Memory B cell (primary cell): ENCODE measurements at regions not wholly inside any gene's neighbourhood (a gene's known extent, or its start where the extent isn't known, plus 50 kb on each side); places are given as distances from the start of the nearest gene placed in this dataset.

Experiments
- ATAC-seq: fragments of 150-1000 bp; cut with Tn5 transposase; 2 replicates; pipeline ENCODE4 v1.10.0; 2021; ENCODE audit warnings: low read depth, mild to moderate bottlenecking, moderate library complexity
- DNase-seq, 2 donors: peaks; one replicate each; pipeline ENCODE4 v3.0.0; 2022; ENCODE audit warnings: low spot score in 2 of 2
- H3K27ac Mint-ChIP-seq: one replicate; pipeline ENCODE4 v1.8.0; 2022; ENCODE audit warnings: mild to moderate bottlenecking, moderate library complexity, mixed read lengths
- H3K27me3 Mint-ChIP-seq: one replicate; pipeline ENCODE4 v1.8.0; 2022; ENCODE audit warnings: mixed read lengths
- H3K36me3 Mint-ChIP-seq: one replicate; pipeline ENCODE4 v1.8.0; 2022; ENCODE audit warnings: mild to moderate bottlenecking, mixed read lengths
- H3K4me1 Mint-ChIP-seq: one replicate; pipeline ENCODE4 v1.8.0; 2022; ENCODE audit warnings: mixed read lengths
- H3K4me3 Mint-ChIP-seq: one replicate; pipeline ENCODE4 v1.8.0; 2022; ENCODE audit warnings: mild to moderate bottlenecking, moderate library complexity, mixed read lengths
- H3K9me3 Mint-ChIP-seq: one replicate; pipeline ENCODE4 v1.8.0; 2022; ENCODE audit warnings: mixed read lengths

DNA sequence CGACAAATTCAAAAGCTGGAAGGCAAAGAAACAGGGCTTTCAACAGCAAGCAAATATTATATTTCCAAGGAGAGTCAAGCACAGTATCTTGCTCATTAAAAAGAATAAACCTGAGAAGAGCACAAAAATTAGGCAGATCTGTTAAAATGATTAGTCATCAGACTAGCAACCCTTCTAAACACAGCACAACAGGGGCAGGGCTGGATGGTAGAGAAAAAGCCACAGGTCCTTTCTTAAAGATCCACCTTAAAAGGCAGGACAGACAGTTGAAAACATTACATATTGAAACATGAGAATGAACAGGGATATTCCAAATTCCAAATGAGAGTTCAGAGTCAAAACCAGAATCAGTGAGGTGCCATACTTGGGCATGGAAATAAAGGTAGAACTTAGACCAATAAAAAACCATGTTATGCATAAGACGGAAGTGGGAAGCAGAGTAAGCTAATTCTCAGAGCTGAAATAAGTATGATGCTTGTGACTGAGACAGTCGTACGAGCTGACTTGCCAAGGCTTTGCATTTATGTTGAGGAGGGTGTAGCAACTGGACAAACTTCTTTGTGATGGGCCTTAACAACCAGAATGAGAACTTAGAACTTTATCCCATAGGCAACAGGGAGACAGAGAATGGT is 126.9 kb upstream of the FAM9B start:
- no peaks in the 10 kb centered on the region for H3K36me3 Mint-ChIP-seq
- DNase-seq (no peak), ATAC-seq (no peak)
- peaks cover 8% of the 10 kb centered on the region for H3K4me1 Mint-ChIP-seq
- H3K27ac Mint-ChIP-seq, result no peak overlapping the region
- peaks cover 18% of the 10 kb centered on the region for H3K27me3 Mint-ChIP-seq
- no peaks in the 10 kb centered on the region for H3K9me3 Mint-ChIP-seq
- H3K4me3 Mint-ChIP-seq, result no peak overlapping the region

DNA sequence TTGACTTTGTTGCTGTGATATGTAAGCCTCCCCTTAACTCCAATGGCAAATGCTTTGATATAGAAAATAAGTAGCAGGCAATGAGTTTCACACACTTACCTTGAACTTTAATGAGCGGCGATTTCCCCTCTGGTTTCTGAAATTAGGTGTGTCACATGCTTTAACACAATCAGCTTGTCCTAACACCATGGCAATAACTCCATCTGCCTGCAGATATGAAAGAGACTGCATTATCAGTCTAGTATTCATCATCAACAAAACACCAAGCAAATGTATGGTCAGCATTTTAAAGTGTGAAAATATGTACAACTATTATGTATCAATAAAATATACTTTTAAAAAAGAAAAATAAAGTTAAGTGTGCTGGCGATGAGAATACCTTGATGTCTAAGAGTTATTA is 128.8 kb upstream of the FAM9B start:
- Mint-ChIP-seq H3K27ac (no peak overlapping the region), H3K4me3 (no peak overlapping the region), H3K36me3 (no peaks in the 10 kb centered on the region), H3K4me1 (peaks cover 12% of the 10 kb centered on the region), H3K9me3 (no peaks in the 10 kb centered on the region), H3K27me3 (peaks cover 16% of the 10 kb centered on the region)
- no peak for ATAC-seq
- no peak for DNase-seq

DNA sequence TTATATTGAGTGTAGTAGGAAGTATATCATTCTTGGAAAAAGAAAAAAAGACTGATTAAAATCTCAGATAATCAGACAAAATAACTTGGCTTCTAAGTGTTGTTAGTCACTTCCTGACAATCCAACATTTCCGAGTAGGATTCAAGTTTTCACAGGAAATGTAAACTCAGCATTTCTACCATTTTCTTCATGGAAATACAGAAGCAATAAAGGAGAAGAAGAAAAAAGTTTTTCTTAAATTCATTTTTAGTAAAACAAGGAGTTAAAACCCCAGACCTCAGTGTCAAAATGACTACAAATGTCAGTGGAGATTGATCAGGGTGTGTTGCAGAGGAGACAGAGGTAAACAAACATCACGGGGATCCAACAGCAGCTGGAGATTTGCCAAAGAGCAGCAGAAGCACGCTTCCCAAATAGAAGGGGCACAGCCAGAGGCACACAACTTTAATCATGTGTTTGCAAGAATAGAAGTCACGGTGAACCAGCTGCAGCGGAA is 129.3 kb upstream of the FAM9B start:
- Mint-ChIP-seq H3K4me3 (no peak overlapping the region), H3K27me3 (peaks cover 15% of the 10 kb centered on the region), H3K27ac (no peak overlapping the region), H3K9me3 (no peaks in the 10 kb centered on the region), H3K4me1 (peaks cover 12% of the 10 kb centered on the region), H3K36me3 (no peaks in the 10 kb centered on the region)
- DNase-seq (no peak), ATAC-seq (no peak)

DNA sequence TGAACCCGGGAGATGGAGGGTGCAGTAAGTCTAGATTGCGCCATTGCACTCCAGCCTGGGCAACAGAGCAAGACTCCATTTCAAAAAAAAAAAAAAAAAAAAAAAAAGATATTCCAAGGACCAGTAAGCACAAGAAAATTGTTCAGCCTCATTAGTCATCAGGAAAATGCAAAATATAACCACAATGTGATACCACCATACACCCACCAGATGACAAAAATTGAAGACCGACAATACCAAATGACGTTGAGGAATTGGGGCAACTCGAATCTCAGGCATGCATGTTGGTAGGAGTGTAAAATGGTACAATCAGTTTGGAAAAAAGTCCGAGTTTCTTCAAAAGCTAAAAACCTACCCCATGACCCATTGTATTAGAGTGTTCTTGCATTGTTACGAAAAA is 130.2 kb upstream of the FAM9B start:
- Mint-ChIP-seq H3K4me3 (no peak overlapping the region), H3K27ac (no peak overlapping the region), H3K9me3 (no peaks in the 10 kb centered on the region), H3K4me1 (peaks cover 12% of the 10 kb centered on the region), H3K27me3 (peaks cover 13% of the 10 kb centered on the region), H3K36me3 (no peaks in the 10 kb centered on the region)
- ATAC-seq (no peak), DNase-seq (no peak)

DNA sequence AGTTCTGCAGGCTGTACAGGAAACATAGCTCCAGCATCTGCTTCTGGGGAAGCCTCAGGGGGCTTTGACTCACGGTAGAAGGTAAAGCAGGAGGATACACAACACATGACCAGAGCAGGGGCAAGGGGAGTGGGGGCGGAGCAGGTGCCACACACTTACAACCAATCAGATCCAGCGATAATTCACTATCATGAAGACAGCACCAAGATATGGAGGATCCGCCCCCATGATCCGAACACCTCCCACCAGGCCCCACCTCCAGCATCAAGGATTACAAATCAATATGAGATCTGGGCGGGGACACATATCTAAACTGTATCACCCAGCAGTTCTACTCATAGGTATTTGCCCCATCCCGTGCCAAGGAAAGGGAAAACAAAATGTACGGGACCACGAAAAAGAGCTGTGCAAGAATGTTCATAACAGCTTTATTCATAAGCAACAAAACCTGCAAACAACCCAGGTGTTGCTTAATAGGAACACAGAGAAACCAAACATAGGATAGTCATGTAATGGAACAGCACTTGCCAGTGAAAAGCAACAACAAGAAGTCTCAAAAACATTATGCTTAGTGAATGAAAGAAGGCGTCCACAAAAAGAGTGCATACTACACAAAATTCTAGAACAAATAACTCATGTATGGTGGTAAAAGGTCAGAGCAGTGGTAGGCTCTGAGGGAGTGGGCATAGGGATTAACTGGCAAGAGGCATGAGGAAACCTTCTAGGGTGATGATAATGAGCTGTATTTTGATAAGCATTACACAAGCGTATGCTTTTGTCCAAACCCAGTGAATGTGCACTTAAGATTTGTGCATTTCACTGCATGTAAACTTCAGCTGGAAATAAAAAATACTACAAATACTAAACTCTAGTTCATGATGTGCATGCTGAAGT is 130.9 kb upstream of the FAM9B start:
- Mint-ChIP-seq H3K9me3 (no peaks in the 10 kb centered on the region), H3K36me3 (no peaks in the 10 kb centered on the region), H3K27ac (no peak overlapping the region), H3K4me3 (no peak overlapping the region), H3K4me1 (peaks cover 12% of the 10 kb centered on the region), H3K27me3 (peaks cover 12% of the 10 kb centered on the region)
- no peak for ATAC-seq
- no peak for DNase-seq

DNA sequence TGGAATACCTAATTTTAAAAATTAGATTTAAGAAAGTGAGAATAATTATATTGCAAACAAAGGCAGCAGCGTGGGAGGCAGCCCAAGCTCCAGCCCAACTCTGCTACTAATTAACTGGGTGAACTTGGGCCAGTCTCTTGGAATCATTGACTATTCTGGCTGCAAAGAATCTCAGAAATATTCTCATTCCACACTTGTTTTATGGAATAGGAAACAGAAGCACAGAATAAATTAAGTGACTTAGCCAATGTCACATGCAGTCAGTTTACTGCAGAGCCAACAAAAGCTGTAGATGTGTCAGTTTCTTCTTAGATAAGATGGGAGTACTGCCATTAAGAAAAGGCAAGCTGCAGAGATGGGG is 132.6 kb upstream of the FAM9B start:
- H3K4me1 Mint-ChIP-seq, result peaks cover 12% of the 10 kb centered on the region
- no peak for DNase-seq
- no peak overlapping the region for H3K27ac Mint-ChIP-seq
- H3K4me3 Mint-ChIP-seq, result no peak overlapping the region
- no peak for ATAC-seq
- H3K27me3 Mint-ChIP-seq, result peaks cover 4% of the 10 kb centered on the region
- no peaks in the 10 kb centered on the region for H3K9me3 Mint-ChIP-seq
- no peaks in the 10 kb centered on the region for H3K36me3 Mint-ChIP-seq

DNA sequence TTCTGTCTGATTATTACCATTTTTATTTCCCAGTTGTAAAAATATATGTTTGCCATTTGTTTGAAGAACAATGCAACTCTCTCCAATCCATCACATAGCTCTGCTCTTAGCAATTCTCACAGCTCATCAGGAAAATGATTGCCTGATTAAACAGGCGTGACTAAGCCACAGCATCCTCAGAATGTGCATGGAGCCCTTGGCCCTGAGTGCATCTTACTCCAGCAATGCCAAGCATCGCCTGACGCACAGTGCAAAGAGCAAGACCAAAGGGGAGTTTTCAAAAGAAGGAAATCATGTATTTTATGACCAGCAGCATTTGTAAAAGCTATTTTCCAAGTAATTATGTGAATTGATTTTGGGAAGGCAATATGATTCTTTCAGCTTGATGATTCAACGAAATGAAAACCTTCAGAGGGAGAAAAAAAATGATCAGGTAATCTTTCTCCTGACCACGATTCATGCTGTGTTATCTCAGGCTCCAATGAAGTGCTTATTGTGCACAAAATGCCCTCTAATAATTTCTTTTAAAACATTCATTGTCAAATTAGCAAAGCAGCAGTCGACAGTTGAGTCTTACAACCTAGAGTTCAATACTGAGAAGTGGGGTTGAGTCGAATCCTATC is 138.0 kb upstream of the FAM9B start:
- no peak overlapping the region for H3K27ac Mint-ChIP-seq
- no peaks in the 10 kb centered on the region for H3K9me3 Mint-ChIP-seq
- no peaks in the 10 kb centered on the region for H3K36me3 Mint-ChIP-seq
- ATAC-seq (no peak), DNase-seq (no peak)
- H3K4me1 Mint-ChIP-seq, result no peaks in the 10 kb centered on the region
- H3K4me3 Mint-ChIP-seq, result no peak overlapping the region
- no peaks in the 10 kb centered on the region for H3K27me3 Mint-ChIP-seq

DNA sequence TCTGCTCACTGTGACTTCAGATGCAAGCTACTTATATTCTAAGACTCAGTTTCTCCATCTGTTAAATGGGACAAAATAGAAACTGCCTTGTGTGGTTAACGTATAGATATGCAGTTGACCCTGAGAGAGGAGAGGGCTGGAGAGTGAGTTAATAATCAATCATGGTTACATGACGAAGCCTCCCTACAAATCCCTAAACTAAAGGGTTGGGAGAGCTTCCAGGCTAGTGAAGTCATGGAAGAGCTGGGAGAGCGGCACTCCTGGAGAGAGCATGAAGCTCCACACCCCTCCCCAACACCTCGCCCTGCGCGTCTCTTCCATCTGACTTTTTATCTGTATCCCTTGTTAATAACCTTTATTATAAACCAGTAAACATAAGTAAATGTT is 138.5 kb upstream of the FAM9B start:
- no peaks in the 10 kb centered on the region for H3K36me3 Mint-ChIP-seq
- H3K27ac Mint-ChIP-seq, result no peak overlapping the region
- no peaks in the 10 kb centered on the region for H3K27me3 Mint-ChIP-seq
- no peak for ATAC-seq
- no peaks in the 10 kb centered on the region for H3K4me1 Mint-ChIP-seq
- no peak overlapping the region for H3K4me3 Mint-ChIP-seq
- no peaks in the 10 kb centered on the region for H3K9me3 Mint-ChIP-seq
- no peak for DNase-seq

DNA sequence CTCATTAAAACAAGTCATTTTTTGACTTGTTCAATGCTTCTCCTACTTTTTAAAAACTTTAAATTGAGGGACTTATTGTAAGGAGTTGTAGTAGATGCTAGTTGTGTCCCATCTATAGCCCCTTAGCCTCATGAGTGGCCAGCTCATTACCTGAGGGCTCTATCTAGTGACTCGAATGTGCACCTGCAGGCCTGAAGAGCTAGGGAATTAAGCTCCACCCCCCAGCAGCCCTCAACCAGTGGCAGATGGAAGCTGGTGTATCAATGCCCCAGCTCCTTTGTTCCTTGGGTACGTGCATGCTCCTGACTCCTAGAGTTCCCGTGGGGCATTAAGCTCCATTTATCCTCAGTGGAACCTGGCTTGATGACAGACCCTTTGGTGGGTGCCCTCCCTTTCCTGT is 146.7 kb upstream of the FAM9B start:
- no peak for ATAC-seq

DNA sequence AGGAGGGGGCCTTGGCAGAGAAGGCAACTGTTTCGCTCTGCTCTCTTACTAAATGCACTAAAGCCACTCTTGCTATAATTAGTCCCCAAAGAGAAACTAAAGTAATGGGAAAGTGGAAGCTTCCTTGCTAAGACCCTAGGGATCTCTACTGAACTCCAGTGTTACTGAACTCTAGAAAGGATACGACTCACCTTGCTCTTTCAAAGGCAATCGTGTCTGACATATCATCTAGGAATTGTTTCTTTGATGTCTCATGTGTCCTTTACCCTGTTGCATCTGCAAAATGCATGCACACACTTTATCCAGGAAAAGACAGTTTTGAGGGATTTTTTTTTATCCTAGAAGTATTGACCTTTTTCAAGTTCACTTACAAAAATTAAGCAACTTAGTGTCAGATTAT is 148.1 kb upstream of the FAM9B start:
- H3K9me3 Mint-ChIP-seq, result no peaks in the 10 kb centered on the region
- ATAC-seq, result no peak
- H3K36me3 Mint-ChIP-seq, result no peaks in the 10 kb centered on the region
- DNase-seq, result no peak
- H3K4me3 Mint-ChIP-seq, result no peak overlapping the region
- H3K27ac Mint-ChIP-seq, result no peak overlapping the region
- no peaks in the 10 kb centered on the region for H3K4me1 Mint-ChIP-seq
- H3K27me3 Mint-ChIP-seq, result no peaks in the 10 kb centered on the region

More for the DNA sequence above, 146.7 kb upstream of the FAM9B start:
- Mint-ChIP-seq H3K4me3 (no peak overlapping the region), H3K36me3 (no peaks in the 10 kb centered on the region), H3K27me3 (no peaks in the 10 kb centered on the region), H3K4me1 (no peaks in the 10 kb centered on the region), H3K27ac (no peak overlapping the region), H3K9me3 (no peaks in the 10 kb centered on the region)
- DNase-seq, result no peak

DNA sequence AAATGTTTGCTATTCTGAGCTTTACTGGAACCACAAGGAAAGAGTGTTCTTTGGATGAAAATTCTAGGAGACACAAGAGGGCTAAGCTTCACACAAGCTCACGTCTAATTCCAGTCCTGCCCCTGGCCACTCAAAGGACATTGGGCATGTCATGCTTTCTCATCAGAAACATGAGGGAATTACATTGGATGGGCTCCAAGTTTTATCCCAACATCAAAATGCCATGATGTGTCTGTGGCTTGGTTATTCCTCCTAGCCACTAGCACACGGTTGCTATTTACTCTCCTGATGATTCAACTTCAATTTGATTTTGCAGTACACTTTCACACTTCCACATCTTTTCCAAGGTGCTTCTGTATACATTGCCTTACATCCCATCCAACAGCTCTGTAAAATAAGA is 149.6 kb upstream of the FAM9B start:
- Mint-ChIP-seq H3K36me3 (no peaks in the 10 kb centered on the region), H3K4me3 (no peak overlapping the region), H3K27ac (no peak overlapping the region), H3K9me3 (no peaks in the 10 kb centered on the region), H3K27me3 (no peaks in the 10 kb centered on the region), H3K4me1 (no peaks in the 10 kb centered on the region)
- ATAC-seq (no peak), DNase-seq (no peak)

DNA sequence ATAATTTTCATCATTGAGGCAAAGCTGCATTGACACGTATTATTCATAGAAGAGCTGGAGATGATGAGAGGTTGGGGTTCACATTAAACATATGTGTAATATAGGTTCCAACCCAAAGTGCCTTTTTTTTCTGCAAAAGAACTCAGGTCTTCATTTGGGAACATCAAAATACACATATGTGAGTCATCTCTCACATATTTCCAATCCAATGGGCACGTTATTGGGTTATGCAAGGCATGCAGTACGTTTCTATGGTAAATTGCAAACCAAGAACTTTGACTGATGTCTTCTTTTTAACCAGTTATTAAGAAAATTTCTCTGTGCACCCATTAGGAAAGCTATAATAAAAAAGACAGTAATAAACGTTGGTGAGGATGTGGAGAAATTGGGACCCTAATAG is 150.3 kb upstream of the FAM9B start:
- DNase-seq, result no peak
- Mint-ChIP-seq H3K9me3 (no peaks in the 10 kb centered on the region), H3K4me3 (no peak overlapping the region), H3K27me3 (no peaks in the 10 kb centered on the region), H3K4me1 (no peaks in the 10 kb centered on the region), H3K36me3 (no peaks in the 10 kb centered on the region), H3K27ac (no peak overlapping the region)
- ATAC-seq, result no peak

DNA sequence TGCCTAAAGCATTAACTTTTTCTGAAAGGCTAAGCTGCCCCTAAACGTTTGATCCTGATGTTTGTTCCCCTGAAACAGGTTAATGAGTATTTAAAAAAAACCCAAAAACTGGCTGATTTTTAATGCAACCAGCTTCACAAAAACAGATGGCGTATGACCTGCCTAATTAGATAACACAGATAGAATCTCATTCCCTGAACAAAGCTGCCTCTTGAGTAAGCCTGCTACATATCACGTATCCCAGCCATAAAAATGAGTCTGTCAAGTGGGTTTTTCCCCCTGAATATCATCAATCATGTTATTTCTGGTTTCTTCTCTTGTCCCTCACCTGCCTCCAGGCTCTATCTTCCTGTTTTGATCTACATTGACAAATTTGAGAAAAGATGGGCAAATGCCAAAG is 154.2 kb upstream of the FAM9B start:
- Mint-ChIP-seq H3K27ac (no peak overlapping the region), H3K4me3 (no peak overlapping the region), H3K36me3 (no peaks in the 10 kb centered on the region), H3K9me3 (no peaks in the 10 kb centered on the region), H3K27me3 (no peaks in the 10 kb centered on the region), H3K4me1 (no peaks in the 10 kb centered on the region)
- DNase-seq, result no peak
- no peak for ATAC-seq

DNA sequence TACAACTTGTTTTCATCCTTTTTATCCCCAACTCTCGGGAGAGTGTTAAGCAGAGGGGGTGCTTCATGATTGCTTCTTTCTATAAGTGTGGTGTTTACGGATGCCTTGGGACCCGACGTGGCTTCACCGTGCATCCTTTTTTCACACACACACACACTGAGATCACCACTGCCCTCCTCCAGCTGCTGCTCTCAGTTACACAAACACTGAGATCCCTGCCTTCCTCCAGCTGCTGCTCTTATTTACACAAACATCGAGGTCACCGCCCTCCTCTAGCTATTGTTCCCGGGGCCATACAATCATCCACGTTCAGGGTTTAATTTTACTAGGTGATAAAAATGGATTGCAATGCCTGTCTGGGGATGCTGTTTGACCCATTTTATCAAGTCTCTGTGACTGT is 155.4 kb upstream of the FAM9B start:
- Mint-ChIP-seq H3K4me3 (no peak overlapping the region), H3K27ac (no peak overlapping the region), H3K9me3 (no peaks in the 10 kb centered on the region), H3K4me1 (no peaks in the 10 kb centered on the region), H3K27me3 (no peaks in the 10 kb centered on the region), H3K36me3 (no peaks in the 10 kb centered on the region)
- no peak for ATAC-seq
- no peak for DNase-seq
